ENCODE measurements at regions not wholly inside any gene's neighbourhood (a gene's known extent, or its start where the extent isn't known, plus 50 kb on each side); places are given as distances from the start of the nearest gene placed in this dataset.

DNA sequence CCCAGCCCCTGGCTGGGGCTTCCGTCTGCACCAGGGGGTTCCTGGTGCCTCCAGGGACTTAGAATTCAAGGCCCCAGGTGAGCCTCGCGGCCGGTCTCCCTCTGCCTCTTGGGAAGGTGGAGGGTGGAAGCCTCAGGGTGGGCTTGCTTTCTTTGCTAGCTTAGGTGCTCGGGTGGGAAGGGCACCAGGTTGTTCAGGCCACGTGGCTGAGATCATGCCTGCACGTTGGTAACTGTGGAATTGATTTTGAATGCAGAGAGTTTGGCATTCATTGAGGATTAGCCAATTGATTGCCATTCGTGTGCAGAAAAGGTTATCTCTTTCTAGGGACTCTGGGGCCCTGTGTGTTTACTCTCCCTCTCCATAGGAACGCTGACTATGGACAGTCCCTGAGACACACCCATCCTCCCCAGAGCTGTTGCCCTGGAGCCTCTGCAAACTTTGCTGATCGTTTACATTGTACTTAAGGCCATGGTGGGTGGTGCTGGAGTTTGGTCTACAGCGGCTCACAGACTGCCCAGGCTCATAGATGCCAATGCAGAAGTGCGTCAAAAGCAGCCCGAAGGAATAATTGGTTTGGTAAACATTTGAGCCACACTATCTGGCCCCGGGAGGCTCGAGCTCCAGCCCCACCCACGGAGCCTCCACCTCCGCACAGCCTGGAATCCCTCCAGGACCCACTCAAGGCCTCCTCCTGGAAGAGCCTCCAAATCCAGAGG, 1457.7 kb downstream of the BRD1 start:
- DNase-seq (ENCODE audit: low read depth) = no peak
- H3K4me3 ChIP-seq (ENCODE audit: low read depth, low read length) = no peak overlapping the region

DNA sequence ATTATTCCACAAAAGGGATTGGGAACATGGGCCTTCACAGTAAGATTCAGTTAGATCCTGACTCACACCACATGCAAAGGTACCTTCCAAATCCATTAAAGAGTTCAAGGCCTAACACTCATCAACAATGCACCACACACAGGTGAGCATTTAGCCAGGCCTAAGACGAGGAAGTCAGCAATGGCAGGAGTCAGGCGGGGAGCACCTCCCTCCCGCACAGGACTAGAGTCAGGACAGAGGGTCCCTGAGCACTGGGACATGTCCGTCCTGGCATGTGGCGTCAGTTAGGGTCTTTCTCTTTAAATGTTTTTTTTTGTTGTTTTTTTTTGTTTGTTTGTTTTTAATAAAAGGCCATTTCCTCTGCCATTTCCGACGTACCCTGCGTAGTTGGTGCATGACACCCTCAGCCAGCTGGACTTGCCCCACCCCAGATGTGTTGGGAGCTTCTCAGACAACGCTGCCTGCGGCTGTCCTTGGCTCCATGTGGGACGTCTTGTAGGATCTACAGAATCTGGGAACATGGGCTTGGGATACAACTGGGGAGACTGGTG, 1458.6 kb downstream of the BRD1 start:
- H3K4me3 ChIP-seq (ENCODE audit: low read depth, low read length) = no peak overlapping the region
- TF ChIP-seq, protein P1, sequence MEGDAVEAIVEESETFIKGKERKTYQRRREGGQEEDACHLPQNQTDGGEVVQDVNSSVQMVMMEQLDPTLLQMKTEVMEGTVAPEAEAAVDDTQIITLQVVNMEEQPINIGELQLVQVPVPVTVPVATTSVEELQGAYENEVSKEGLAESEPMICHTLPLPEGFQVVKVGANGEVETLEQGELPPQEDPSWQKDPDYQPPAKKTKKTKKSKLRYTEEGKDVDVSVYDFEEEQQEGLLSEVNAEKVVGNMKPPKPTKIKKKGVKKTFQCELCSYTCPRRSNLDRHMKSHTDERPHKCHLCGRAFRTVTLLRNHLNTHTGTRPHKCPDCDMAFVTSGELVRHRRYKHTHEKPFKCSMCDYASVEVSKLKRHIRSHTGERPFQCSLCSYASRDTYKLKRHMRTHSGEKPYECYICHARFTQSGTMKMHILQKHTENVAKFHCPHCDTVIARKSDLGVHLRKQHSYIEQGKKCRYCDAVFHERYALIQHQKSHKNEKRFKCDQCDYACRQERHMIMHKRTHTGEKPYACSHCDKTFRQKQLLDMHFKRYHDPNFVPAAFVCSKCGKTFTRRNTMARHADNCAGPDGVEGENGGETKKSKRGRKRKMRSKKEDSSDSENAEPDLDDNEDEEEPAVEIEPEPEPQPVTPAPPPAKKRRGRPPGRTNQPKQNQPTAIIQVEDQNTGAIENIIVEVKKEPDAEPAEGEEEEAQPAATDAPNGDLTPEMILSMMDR (IDR thresholded peaks at IDR 0.05; ENCODE audit: low read depth, low read length, missing control alignments) = no peak
- no peak for DNase-seq (ENCODE audit: low read depth)

More for the DNA sequence above, 1457.7 kb downstream of the BRD1 start:
- TF ChIP-seq, protein P1 (IDR thresholded peaks at IDR 0.05; ENCODE audit: low read depth, low read length, missing control alignments) = no peak

DNA sequence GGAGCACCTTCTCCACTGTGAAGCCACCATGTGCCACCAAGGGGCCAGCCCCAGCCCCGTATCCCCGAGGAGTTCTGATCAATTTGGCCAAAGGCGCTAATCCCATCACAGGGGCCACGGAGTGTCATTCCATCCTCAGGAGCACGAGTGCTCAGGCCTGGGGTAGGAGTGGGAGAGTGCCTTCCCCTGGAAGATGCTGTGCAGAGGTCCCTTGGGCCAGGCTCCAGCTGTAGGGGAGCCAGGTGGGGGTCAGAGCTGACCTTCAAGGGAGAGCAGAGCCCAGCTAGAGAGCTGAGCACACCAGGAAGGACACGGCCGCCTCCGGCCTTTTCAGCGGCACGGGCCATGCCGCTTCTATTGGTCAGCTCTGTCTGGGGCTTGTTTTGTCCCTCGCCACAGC, 1459.9 kb downstream of the BRD1 start:
- H3K4me3 ChIP-seq (ENCODE audit: low read depth, low read length) = no peak overlapping the region
- TF ChIP-seq, protein P1 (IDR thresholded peaks at IDR 0.05; ENCODE audit: low read depth, low read length, missing control alignments) = no peak
- no peak for DNase-seq (ENCODE audit: low read depth)

DNA sequence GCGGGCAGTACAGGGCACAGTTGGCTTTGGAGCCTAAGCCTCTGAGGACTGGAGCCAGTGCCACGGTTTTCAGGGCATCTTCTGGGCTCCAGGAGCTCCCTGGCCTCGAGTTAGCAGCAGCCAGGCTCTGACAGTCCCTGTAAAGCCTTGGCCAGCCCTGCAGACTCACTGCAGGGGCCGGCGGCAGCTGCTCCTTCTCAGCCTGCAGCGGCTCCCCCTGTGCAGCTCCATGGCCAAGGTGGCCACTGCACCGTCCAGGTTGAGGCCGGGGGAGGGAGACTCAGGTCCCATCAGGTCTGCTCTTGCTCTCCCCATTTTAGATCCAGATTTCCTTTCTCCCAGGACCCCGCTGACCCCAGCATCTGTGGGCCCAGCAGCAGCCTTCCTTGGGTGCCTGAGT, 1461.1 kb downstream of the BRD1 start:
- DNase-seq (ENCODE audit: low read depth) = no peak
- no peak overlapping the region for H3K4me3 ChIP-seq (ENCODE audit: low read depth, low read length)
- TF ChIP-seq, protein P1 (IDR thresholded peaks at IDR 0.05; ENCODE audit: low read depth, low read length, missing control alignments) = no peak

DNA sequence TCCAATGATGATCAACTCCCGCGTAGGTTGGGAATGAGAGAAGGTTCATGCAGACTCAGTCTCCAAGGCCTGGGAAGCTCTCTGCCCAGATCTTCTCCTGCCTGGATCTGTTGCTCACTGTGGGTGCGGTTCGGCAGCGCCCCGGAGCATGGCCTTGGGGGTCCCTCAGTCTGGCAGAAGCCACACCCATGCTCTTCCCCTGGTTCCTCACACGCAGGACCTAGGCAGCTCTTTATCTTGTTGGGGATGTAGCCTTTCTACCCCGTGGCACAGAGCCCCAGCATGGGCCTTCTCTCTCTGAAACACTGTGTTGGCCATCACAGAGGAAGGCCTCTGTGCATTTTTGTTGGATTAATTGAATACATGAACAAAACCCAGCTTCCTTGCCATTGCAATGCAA, 1461.6 kb downstream of the BRD1 start:
- TF ChIP-seq, protein P1 (IDR thresholded peaks at IDR 0.05; ENCODE audit: low read depth, low read length, missing control alignments) = no peak
- H3K4me3 ChIP-seq (ENCODE audit: low read depth, low read length) = no peak overlapping the region
- no peak for DNase-seq (ENCODE audit: low read depth)

DNA sequence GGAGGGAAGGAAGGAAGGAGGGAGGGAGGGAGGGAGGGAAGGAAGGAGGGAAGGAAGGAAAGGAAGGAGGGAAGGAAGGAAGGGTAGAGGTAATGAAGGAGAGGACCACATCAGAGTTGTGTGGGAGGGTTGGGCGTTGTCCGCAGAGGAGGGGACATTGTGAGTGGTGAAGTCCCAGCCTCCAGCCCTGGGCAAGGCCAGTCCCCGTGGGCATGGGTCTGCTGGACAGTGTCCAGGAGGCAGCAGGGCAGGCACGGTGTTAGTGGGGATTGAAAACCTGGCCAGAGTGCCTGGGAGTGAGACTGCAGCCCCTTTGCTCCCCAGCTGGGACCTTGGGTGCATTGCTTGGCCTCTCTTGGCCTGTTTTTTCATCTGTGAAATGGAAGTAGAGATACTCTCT, 1462.3 kb downstream of the BRD1 start:
- no peak overlapping the region for H3K4me3 ChIP-seq (ENCODE audit: low read depth, low read length)
- no peak for DNase-seq (ENCODE audit: low read depth)
- TF ChIP-seq, protein P1 (IDR thresholded peaks at IDR 0.05; ENCODE audit: low read depth, low read length, missing control alignments) = no peak
